KG1 (cell line): ENCODE measurements at regions not wholly inside any gene's neighbourhood (a gene's known extent, or its start where the extent isn't known, plus 50 kb on each side); places are given as distances from the start of the nearest gene placed in this dataset.
"Not testable (repeated sequence)": the region's sequence is repeated elsewhere in the genome, so short reads cannot be mapped to it uniquely, and the experiment has no call there.

Source experiments
- DNase-seq: peaks from one replicate; lab custom pipeline; 2025; lab: John Stamatoyannopoulos, UW

- DNase-seq: no peak
Observed at GRCh38 chr3:34881026-34881425, 758.3 kb upstream of the ARPP21 start.

DNA sequence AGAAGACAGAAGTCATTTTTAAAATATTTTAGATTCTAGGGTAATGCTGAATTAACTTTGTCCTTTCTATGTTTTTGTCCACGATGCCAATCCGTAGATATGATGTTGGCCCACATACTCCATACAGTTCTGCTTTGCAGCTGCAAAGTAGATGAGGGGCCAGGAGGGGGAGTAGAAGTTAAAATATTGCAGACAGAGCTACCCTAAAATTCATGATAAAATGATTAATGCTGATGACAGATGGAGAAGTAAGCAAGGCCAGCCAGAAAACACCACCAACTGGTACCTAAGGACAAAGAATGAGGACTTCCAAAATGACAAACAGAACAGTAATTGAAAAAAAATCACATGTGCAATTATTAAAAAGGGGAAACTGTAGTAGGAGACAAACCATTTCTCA, 756.6 kb upstream of the ARPP21 start:
- no peak for DNase-seq

DNA sequence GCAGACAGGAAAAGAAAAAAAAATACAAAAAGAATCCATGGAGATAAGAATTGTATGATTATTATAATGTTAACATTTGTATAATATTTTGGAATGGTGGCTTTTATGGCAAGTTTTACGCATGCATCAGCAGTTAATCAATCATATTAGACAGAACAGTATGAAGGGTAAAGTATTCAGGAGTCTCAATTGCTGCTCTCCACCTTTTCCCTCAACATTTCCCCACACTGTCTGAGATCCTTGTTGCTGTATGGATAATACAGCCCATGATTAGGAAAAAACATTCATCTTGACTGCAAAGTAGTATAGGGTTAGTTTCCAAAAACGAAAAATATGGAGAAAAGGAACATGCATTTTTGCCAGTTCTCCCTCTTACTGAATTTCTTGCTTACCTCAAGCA, 755.3 kb upstream of the ARPP21 start:
- no peak for DNase-seq

DNA sequence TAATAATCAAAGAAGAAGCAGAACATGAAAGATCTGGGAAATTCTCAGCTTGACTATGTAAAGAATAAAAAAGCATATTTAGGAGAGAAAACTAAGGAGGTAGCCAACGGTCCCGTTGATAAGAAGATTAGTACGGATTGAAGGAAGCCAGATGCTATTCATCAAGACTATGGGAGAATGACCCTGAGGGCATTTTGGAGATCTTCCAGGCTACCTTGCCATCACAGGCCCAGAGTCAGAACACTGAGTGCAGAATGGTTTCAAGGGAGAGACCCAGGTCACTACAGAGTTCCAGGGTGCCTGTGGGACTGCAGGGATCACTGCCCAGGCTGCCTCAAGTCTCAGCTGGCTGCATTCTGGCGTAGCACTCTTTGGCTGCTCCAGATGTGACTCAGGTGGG, 752.9 kb upstream of the ARPP21 start:
- DNase-seq: no peak

DNA sequence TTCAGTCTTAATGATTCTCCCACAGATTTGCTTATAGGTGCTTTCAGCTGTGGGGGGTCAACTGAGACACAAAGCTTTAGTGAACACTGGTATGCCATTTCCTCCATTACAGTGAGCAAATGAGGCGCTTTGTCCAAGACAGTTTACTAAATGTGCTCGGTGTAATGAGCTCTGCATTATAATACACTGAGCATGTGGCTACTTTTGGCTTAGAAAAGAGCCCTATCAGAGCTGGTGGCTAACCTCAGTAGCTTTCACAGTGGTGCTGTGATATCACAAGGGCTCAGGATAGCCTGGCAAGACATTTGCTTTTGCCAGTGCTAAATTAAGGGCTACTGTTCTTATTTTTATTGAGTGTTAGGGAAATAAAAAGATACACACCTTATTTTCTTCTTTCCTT, 749.7 kb upstream of the ARPP21 start:
- no peak for DNase-seq

DNA sequence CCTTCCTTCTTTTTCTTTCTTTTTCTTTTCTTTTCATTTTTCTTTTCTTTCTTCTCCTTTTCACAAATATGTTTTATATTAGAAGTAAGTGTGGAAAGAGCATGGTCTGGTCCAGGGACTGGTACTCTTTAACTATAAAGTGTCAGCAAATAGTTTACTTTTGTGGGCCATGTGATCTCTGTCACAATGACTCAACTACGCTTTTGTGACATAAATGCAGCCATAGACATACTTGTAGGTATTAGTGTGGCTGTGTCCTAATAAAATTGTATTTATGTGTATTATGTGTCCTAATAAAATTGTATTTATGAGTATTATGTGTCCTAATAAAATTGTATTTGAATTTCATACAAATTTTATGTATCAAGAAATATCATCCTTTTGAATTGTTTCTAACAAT, 749.1 kb upstream of the ARPP21 start:
- no peak for DNase-seq

DNA sequence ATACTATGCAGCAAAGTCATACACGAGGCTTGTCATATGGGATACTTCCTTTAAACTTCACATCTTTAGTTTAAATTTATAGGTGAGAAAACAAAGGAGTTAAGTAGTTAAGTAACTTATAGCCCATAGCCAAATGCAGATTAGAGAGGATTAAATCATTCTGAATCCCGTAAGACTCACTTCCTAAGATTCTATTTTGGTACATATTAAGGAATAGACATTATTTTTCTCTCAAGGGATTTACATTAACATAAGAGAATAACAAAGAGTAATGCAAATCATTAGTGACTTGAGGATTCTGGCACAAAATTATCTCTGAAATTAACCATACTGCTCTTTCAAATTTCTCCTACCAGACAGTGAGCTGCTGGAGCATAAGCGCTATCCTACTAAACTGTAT, 747.4 kb upstream of the ARPP21 start:
- no peak for DNase-seq

DNA sequence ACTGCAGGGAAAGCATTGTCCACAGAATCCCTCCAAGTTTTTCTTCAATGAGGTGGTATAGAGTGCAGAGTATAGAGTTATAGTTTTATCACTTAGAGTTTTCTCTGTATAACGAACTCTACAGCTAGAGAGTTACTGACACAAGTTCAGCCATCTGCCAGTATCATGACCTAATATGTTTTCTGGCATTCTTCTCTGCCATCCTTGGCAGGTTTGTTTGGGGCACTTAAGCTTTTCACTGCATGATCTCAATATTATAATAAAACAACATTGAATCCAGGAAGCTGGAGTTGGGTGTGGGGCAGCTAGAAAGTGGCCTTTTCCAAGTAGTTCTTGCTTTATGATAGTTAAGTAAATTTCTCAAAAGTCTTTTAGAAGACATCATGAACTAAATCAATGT, 743.5 kb upstream of the ARPP21 start:
- DNase-seq: no peak

- DNase-seq: not testable (repeated sequence)
Observed at GRCh38 chr3:34909679-34910078, 729.6 kb upstream of the ARPP21 start.

DNA sequence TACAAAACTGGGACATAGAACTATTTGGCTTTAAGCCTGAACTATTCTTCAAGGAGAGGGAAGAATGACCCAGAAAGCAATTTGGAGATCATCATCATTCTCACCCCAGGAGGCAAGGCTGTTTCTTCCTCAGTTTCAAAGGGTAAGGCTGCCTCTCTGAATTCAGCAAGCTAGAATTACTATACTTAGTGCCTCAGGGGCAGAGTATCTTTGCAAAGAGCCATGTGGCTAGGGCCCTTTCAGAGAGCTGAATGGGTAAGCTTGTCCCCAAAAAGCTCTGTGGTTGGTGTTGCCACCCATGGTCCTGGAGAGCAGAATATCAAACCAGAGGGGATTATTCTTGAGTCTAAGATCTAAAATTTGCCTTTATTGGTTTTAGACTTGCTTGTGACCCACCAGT, 720.3 kb upstream of the ARPP21 start:
- DNase-seq: no peak

DNA sequence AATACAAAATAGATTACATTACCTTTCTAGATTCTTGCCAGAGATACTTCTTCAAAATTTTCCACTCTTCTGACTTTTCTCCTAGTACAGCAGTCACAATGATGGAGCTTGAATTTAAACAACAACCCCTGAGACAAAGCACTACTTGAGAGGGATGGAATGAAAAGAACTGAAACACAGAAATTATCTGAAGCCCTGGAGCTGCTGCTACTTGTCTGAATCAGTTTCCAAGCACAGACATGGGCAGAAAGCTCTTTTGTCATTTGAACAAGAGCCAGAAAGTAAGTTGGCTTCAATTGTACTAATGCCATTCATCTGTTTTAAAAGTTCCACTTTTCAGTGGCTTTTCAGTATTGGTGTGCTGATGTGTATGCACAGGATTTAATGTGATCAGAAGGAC, 718.5 kb upstream of the ARPP21 start:
- DNase-seq: no peak

GRCh38 chr3:34924961-34925360, 714.4 kb upstream of the ARPP21 start:
- no peak for DNase-seq

DNA sequence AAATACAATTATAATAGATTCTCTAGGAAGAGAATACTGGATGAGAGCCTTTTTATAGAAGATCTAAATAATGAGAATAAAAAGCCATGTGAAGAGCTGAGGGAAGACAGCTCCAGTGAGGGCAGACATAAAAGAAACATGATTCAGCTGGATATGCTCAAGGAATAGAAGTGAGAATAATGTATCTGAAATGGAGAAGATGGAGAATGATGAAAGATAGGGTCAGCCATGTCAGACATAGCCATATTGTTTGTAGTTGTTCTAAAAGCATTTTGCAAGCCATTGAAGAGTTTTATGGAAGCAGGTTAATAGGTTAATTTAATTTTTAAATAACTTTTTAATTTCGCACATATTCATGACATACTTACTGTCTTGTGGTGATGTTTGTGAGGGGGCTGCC, 713.5 kb upstream of the ARPP21 start:
- no peak for DNase-seq

DNA sequence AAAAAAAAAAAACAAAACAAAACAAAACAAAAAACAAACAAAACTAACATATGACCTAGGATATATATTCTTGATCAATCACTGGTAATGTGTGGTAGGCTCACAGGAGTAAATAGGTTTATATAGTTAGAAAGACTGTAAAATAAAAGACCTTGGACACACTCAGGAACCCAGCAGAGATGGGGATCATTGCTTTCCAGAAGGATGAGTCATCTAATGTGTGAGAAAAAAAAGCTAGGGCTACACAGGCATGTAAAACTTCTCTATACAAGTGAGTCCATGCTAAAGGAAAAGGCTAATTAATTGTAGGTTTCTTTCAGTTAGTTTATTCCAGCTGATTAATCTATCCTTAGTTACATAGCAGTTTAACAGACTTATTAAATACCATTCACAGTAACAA, 710.3 kb upstream of the ARPP21 start:
- DNase-seq: no peak

GRCh38 chr3:34934660-34935059, 704.7 kb upstream of the ARPP21 start:
- no peak for DNase-seq

DNA sequence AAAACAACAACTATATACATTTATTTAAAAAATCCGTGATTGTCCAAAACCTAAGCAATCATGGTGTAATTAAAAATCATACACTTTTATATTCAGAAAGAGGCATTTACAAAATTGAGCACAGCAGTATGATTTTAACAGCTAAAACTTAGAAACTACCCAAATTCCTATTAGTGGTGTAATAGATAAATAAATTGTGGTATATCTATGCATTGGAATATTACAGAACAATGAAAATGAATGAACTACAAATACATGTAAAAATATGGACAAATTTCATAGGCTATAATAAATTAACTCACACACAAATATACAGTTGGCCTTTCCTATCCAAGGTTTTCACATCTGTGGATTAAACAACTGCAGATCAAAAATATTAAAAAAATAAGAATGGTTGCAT, 700.5 kb upstream of the ARPP21 start:
- DNase-seq: no peak

GRCh38 chr3:34942256-34942655, 697.1 kb upstream of the ARPP21 start:
- DNase-seq: no peak

DNA sequence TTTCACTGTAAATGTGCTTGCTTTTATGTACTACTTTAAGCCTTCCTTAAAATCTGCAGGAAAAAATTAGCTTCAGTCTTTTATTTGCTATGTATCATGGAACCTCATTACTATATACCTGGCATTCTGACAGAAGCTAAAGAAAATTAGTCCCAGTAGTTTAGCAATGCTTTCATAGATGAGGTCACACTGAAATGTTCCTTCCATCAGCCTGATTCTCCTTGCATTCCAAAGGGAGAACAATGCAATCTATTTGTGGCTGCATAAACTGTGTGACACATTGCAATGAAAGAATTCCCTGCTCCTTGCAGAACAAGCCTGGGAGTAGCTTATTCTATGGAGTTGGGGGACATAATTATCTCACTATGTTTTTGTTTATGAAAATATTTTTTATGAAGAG, 691.5 kb upstream of the ARPP21 start:
- no peak for DNase-seq

GRCh38 chr3:34948517-34948916, 690.8 kb upstream of the ARPP21 start:
- no peak for DNase-seq

DNA sequence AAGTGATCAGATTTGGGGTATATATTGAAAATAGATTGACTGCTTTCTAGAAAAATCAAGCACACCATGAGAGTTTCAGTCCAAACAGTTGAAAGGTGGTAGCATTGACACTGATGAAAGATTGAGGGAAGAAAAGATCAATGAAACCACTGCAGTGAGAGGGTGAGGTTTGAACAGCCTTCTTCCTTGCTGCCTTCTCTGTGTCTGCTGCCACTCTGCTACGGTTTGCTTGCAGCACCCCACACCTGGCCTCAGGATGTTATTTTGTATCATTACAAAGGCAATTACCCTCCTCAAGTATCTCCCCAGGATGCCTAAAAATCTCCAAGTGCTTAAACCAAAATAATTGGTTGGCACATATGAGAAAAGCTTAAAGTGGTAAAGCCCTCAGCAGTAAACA, 683.6 kb upstream of the ARPP21 start:
- DNase-seq: no peak

- DNase-seq: no peak
Observed at GRCh38 chr3:34956511-34956910, 682.8 kb upstream of the ARPP21 start.

- DNase-seq: no peak
Observed at GRCh38 chr3:34957677-34958076, 681.6 kb upstream of the ARPP21 start.

- DNase-seq: no peak
Observed at GRCh38 chr3:34969513-34969912, 669.8 kb upstream of the ARPP21 start.

GRCh38 chr3:34972481-34972880, 666.8 kb upstream of the ARPP21 start:
- DNase-seq: no peak

- DNase-seq: no peak
Observed at GRCh38 chr3:34973586-34973985, 665.7 kb upstream of the ARPP21 start.
